ENCODE measurements at regions not wholly inside any gene's neighbourhood (a gene's known extent, or its start where the extent isn't known, plus 50 kb on each side); places are given as distances from the start of the nearest gene placed in this dataset.
A peak's percentile ranks its signal among the peaks of the same experiment; 100 is the strongest.

- TF ChIP-seq EZH2 (IDR thresholded peaks at IDR 0.05; ENCODE audit: insufficient read depth, low read length) (no peak), CTCF (IDR thresholded peaks at IDR 0.05; ENCODE audit: insufficient read depth, low read depth, low read length) (no peak)
- no peak overlapping the region for H2AFZ ChIP-seq (ENCODE audit: low read depth, low read length)
- H3K9ac ChIP-seq (ENCODE audit: low read length), result no peak overlapping the region
- H3K36me3 Mint-ChIP-seq (ENCODE audit: low read depth, unreplicated experiment), result no peaks in the 10 kb centered on the region
- no peaks in the 10 kb centered on the region for H3K79me2 ChIP-seq (ENCODE audit: insufficient read depth, low read length)
- no peak overlapping the region for H3K4me3 Mint-ChIP-seq (ENCODE audit: unreplicated experiment)
- no peaks in the 10 kb centered on the region for H3K27me3 Mint-ChIP-seq (ENCODE audit: low read depth, unreplicated experiment)
- FAIRE-seq, result no peak
- no peak overlapping the region for H3K4me2 ChIP-seq (ENCODE audit: low read length)
- peaks cover 33% of the 10 kb centered on the region for H3K4me1 Mint-ChIP-seq (ENCODE audit: low read depth, unreplicated experiment)
- no peaks in the 10 kb centered on the region for H3K9me3 Mint-ChIP-seq (ENCODE audit: unreplicated experiment)
- H3K9me3 ChIP-seq (ENCODE audit: insufficient read depth, low read depth, low read length), result no peaks in the 10 kb centered on the region
- no peak overlapping the region for H3K4me3 ChIP-seq (ENCODE audit: insufficient read depth, low read depth, low read length)
- DNase-seq (ENCODE audit: low read depth), result no peak
- no peaks in the 10 kb centered on the region for H4K20me1 ChIP-seq (ENCODE audit: insufficient read depth, low read length)
- H3K27ac ChIP-seq (ENCODE audit: low read depth, low read length), result no peak overlapping the region
- H3K27me3 ChIP-seq (ENCODE audit: insufficient read depth, low read length), result no peaks in the 10 kb centered on the region
- H3K36me3 ChIP-seq (ENCODE audit: insufficient read depth, low read length), result no peaks in the 10 kb centered on the region
- H3K4me1 ChIP-seq (ENCODE audit: insufficient read depth, low read length), result peaks cover 15% of the 10 kb centered on the region
- peak overlapping the region; percentile 92 for H3K27ac Mint-ChIP-seq (ENCODE audit: unreplicated experiment)
Measured at GRCh38 chr20:11852189-11852588, 65.5 kb upstream of the BTBD3 start.

- no peaks in the 10 kb centered on the region for H3K36me3 Mint-ChIP-seq (ENCODE audit: low read depth, unreplicated experiment)
- H3K4me3 Mint-ChIP-seq (ENCODE audit: unreplicated experiment), result no peak overlapping the region
- no peak overlapping the region for H2AFZ ChIP-seq (ENCODE audit: low read depth, low read length)
- no peaks in the 10 kb centered on the region for H3K36me3 ChIP-seq (ENCODE audit: insufficient read depth, low read length)
- H3K4me1 ChIP-seq (ENCODE audit: insufficient read depth, low read length), result peaks cover 15% of the 10 kb centered on the region
- TF ChIP-seq EZH2 (IDR thresholded peaks at IDR 0.05; ENCODE audit: insufficient read depth, low read length), result no peak
- no peak for TF ChIP-seq CTCF (IDR thresholded peaks at IDR 0.05; ENCODE audit: insufficient read depth, low read depth, low read length)
- H3K27me3 ChIP-seq (ENCODE audit: insufficient read depth, low read length), result no peaks in the 10 kb centered on the region
- FAIRE-seq (no peak), DNase-seq (ENCODE audit: low read depth) (no peak)
- no peaks in the 10 kb centered on the region for H3K9me3 Mint-ChIP-seq (ENCODE audit: unreplicated experiment)
- H3K79me2 ChIP-seq (ENCODE audit: insufficient read depth, low read length), result no peaks in the 10 kb centered on the region
- no peaks in the 10 kb centered on the region for H3K27me3 Mint-ChIP-seq (ENCODE audit: low read depth, unreplicated experiment)
- H4K20me1 ChIP-seq (ENCODE audit: insufficient read depth, low read length), result no peaks in the 10 kb centered on the region
- peaks cover 33% of the 10 kb centered on the region for H3K4me1 Mint-ChIP-seq (ENCODE audit: low read depth, unreplicated experiment)
- H3K4me2 ChIP-seq (ENCODE audit: low read length), result no peak overlapping the region
- H3K27ac Mint-ChIP-seq (ENCODE audit: unreplicated experiment), result peak overlapping the region; percentile 48
- H3K27ac ChIP-seq (ENCODE audit: low read depth, low read length), result no peak overlapping the region
- H3K4me3 ChIP-seq (ENCODE audit: insufficient read depth, low read depth, low read length), result no peak overlapping the region
- no peaks in the 10 kb centered on the region for H3K9me3 ChIP-seq (ENCODE audit: insufficient read depth, low read depth, low read length)
- no peak overlapping the region for H3K9ac ChIP-seq (ENCODE audit: low read length)
Measured at GRCh38 chr20:11852811-11853210, 64.9 kb upstream of the BTBD3 start.

- Histone ChIP-seq H4K20me1 (ENCODE audit: insufficient read depth, low read length) (no peaks in the 10 kb centered on the region), H3K4me1 (ENCODE audit: insufficient read depth, low read length) (peaks cover 15% of the 10 kb centered on the region), H3K79me2 (ENCODE audit: insufficient read depth, low read length) (no peaks in the 10 kb centered on the region), H2AFZ (ENCODE audit: low read depth, low read length) (no peak overlapping the region), H3K36me3 (ENCODE audit: insufficient read depth, low read length) (no peaks in the 10 kb centered on the region), H3K9ac (ENCODE audit: low read length) (no peak overlapping the region), H3K4me2 (ENCODE audit: low read length) (no peak overlapping the region), H3K9me3 (ENCODE audit: insufficient read depth, low read depth, low read length) (no peaks in the 10 kb centered on the region), H3K4me3 (ENCODE audit: insufficient read depth, low read depth, low read length) (no peak overlapping the region), H3K27ac (ENCODE audit: low read depth, low read length) (no peak overlapping the region), H3K27me3 (ENCODE audit: insufficient read depth, low read length) (no peaks in the 10 kb centered on the region)
- TF ChIP-seq EZH2 (IDR thresholded peaks at IDR 0.05; ENCODE audit: insufficient read depth, low read length) (no peak), CTCF (IDR thresholded peaks at IDR 0.05; ENCODE audit: insufficient read depth, low read depth, low read length) (no peak)
- Mint-ChIP-seq H3K4me3 (ENCODE audit: unreplicated experiment) (no peak overlapping the region), H3K27ac (ENCODE audit: unreplicated experiment) (no peak overlapping the region), H3K4me1 (ENCODE audit: low read depth, unreplicated experiment) (peaks cover 33% of the 10 kb centered on the region), H3K9me3 (ENCODE audit: unreplicated experiment) (no peaks in the 10 kb centered on the region), H3K36me3 (ENCODE audit: low read depth, unreplicated experiment) (no peaks in the 10 kb centered on the region), H3K27me3 (ENCODE audit: low read depth, unreplicated experiment) (no peaks in the 10 kb centered on the region)
- DNase-seq (ENCODE audit: low read depth) (no peak), FAIRE-seq (peak; percentile 23)
Measured at GRCh38 chr20:11853359-11853758, 64.3 kb upstream of the BTBD3 start.
